ENCODE measurements at regions not wholly inside any gene's neighbourhood (a gene's known extent, or its start where the extent isn't known, plus 50 kb on each side); places are given as distances from the start of the nearest gene placed in this dataset.

DNA sequence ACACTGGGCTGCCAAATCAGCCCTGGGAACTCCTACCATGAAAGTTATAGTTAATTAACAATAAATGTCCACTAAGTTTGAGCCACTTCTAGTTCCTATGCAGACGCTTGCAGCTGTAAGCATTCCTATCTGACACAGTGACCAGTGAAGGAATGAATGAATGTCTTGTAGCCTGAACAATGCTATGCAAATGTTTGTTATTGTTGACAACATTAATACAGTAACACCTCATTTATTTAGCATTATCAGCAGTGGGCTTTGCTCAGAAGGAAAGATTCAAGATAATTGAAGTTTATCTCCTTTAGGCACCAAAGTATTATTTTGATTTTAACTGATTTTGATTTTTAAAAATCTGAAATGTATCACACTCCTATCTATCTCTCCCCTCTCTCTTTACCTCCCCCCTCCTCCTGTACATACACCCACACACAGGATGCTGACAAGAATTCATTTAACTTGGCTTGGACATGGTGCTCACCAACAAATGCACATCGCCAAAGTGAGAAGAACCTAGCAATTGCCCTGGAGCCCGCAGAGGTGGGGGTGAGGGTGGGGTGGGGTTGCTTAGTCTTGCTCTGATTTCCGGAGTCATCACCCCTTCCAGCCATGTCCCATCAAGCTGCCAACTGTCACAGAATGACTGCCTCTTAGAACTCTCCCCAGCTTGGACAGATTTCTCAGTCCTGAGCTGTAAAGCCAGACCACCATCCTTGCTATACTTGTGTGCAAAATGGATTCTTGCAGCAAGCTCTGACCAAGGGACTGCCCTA lies 215.3 kb upstream of the CSF3R start:
- Histone ChIP-seq H3K27ac (ENCODE audit: insufficient read depth, low read length) (no peak overlapping the region), H3K56ac (ENCODE audit: extremely low read depth, insufficient read depth, low read length) (no peak overlapping the region), H2AK5ac (ENCODE audit: low read depth, low read length) (no peak overlapping the region), H3K4me3 (ENCODE audit: insufficient read depth, low read depth, low read length) (no peak overlapping the region), H3K36me3 (ENCODE audit: control insufficient read depth, insufficient read depth, low read length) (no peaks in the 10 kb centered on the region), H3K9me1 (ENCODE audit: insufficient read depth, low read length) (no peaks in the 10 kb centered on the region), H2AK9ac (replicated peaks; ENCODE audit: low read depth, low read length, poor library complexity) (no peak overlapping the region), H3K18ac (ENCODE audit: low read depth, low read length) (no peak overlapping the region), H3K79me1 (ENCODE audit: low read depth in 1 of 2, low read length in 2 of 2) (no peaks in the 10 kb centered on the region), H4K5ac (ENCODE audit: low read depth, low read length) (no peak overlapping the region), H2BK5ac (ENCODE audit: low read depth, low read length, poor library complexity, severe bottlenecking) (no peak overlapping the region), H3K23ac (ENCODE audit: low read depth, low read length) (no peak overlapping the region), H3K27me3 (ENCODE audit: control insufficient read depth, insufficient read depth, low read length) (no peaks in the 10 kb centered on the region), H4K20me1 (ENCODE audit: insufficient read depth, low read length) (no peaks in the 10 kb centered on the region), H2AFZ (replicated peaks; ENCODE audit: low read length, poor library complexity) (no peak overlapping the region), H3K4ac (ENCODE audit: low read depth, low read length) (no peak overlapping the region), H2BK20ac (ENCODE audit: low read depth, low read length) (no peak overlapping the region), H3K4me2 (ENCODE audit: low read depth, low read length) (no peak overlapping the region), H4K91ac (ENCODE audit: insufficient read depth, low read depth, low read length) (no peak overlapping the region), H4K8ac (ENCODE audit: low read depth in 2 of 2, low read length in 2 of 2) (no peak overlapping the region), H3K9ac (ENCODE audit: low read depth, low read length) (no peak overlapping the region), H3K4me1 (ENCODE audit: control insufficient read depth, insufficient read depth, low read length) (no peaks in the 10 kb centered on the region), H2BK120ac (ENCODE audit: low read depth, low read length) (no peak overlapping the region), H3K9me3 (ENCODE audit: control insufficient read depth, insufficient read depth, low read length) (no peaks in the 10 kb centered on the region), H2BK15ac (ENCODE audit: low read depth, low read length) (no peak overlapping the region), H3K14ac (replicated peaks; ENCODE audit: low read depth, low read length) (no peak overlapping the region)
- no TSS peak for BruUV-seq (replicated peaks)
- POLR2A ChIA-PET (ENCODE audit: unreplicated experiment): no interaction called here
- no CpG with 5 or more reads among the region's 4 CpGs for WGBS, 2 experiments (ENCODE audit: extremely low coverage in 2 of 2, insufficient read length in 1 of 2)
- DNase-seq (no peak), ATAC-seq (ENCODE audit: low read depth) (no peak)
- dilution Hi-C loops (cut with HindIII; ENCODE audit: low sequenced_read_pairs, unreplicated experiment): no loop called here
- intact Hi-C loops (cut with micrococcal nuclease): no loop called here
- TF ChIP-seq CHD1 (IDR thresholded peaks at IDR 0.05; ENCODE audit: low read depth, low read length) (no peak), NFE2L2 (IDR thresholded peaks at IDR 0.05; ENCODE audit: low read depth, low read length) (no peak), MXI1 (IDR thresholded peaks at IDR 0.05; ENCODE audit: borderline replicate concordance, low read depth, low read length) (no peak), RFX5 (IDR thresholded peaks at IDR 0.05; ENCODE audit: low read depth, low read length) (no peak), SMC3 (IDR thresholded peaks at IDR 0.05; ENCODE audit: low read depth, low read length) (no peak), RAD21 (IDR thresholded peaks at IDR 0.05; ENCODE audit: low read length) (no peak), BHLHE40 (IDR thresholded peaks at IDR 0.05; ENCODE audit: low read depth, low read length) (no peak), MAZ (IDR thresholded peaks at IDR 0.05; ENCODE audit: borderline replicate concordance, low read depth, low read length) (no peak), CEBPB (IDR thresholded peaks at IDR 0.05; ENCODE audit: low read depth, low read length) (no peak), POLR2A (IDR thresholded peaks at IDR 0.05; ENCODE audit: low read depth, low read length) (no peak), RCOR1 (IDR thresholded peaks at IDR 0.05; ENCODE audit: insufficient replicate concordance, low read length) (no peak), FOS (IDR thresholded peaks at IDR 0.05; ENCODE audit: low read depth, low read length) (no peak), MAFK (IDR thresholded peaks at IDR 0.05; ENCODE audit: low read depth, low read length) (no peak)
- TF ChIP-seq, protein P1, sequence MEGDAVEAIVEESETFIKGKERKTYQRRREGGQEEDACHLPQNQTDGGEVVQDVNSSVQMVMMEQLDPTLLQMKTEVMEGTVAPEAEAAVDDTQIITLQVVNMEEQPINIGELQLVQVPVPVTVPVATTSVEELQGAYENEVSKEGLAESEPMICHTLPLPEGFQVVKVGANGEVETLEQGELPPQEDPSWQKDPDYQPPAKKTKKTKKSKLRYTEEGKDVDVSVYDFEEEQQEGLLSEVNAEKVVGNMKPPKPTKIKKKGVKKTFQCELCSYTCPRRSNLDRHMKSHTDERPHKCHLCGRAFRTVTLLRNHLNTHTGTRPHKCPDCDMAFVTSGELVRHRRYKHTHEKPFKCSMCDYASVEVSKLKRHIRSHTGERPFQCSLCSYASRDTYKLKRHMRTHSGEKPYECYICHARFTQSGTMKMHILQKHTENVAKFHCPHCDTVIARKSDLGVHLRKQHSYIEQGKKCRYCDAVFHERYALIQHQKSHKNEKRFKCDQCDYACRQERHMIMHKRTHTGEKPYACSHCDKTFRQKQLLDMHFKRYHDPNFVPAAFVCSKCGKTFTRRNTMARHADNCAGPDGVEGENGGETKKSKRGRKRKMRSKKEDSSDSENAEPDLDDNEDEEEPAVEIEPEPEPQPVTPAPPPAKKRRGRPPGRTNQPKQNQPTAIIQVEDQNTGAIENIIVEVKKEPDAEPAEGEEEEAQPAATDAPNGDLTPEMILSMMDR (conservative IDR thresholded peaks at IDR 0.05; ENCODE audit: low read depth, low read length): no peak
- TF ChIP-seq, protein P2, sequence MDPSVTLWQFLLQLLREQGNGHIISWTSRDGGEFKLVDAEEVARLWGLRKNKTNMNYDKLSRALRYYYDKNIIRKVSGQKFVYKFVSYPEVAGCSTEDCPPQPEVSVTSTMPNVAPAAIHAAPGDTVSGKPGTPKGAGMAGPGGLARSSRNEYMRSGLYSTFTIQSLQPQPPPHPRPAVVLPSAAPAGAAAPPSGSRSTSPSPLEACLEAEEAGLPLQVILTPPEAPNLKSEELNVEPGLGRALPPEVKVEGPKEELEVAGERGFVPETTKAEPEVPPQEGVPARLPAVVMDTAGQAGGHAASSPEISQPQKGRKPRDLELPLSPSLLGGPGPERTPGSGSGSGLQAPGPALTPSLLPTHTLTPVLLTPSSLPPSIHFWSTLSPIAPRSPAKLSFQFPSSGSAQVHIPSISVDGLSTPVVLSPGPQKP (IDR thresholded peaks at IDR 0.05; ENCODE audit: borderline replicate concordance, low read depth, low read length): no peak
- TF ChIP-seq, protein P3, sequence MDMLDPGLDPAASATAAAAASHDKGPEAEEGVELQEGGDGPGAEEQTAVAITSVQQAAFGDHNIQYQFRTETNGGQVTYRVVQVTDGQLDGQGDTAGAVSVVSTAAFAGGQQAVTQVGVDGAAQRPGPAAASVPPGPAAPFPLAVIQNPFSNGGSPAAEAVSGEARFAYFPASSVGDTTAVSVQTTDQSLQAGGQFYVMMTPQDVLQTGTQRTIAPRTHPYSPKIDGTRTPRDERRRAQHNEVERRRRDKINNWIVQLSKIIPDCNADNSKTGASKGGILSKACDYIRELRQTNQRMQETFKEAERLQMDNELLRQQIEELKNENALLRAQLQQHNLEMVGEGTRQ (IDR thresholded peaks at IDR 0.05; ENCODE audit: low read depth, low read length): no peak
- in situ Hi-C loops (cut with MboI; ENCODE audit: low sequenced_read_pairs): no loop called here
- CTCF ChIA-PET: no interaction called here

All from IMR-90 (cell line).